Chondrocyte (in vitro differentiated cells): ENCODE measurements at regions not wholly inside any gene's neighbourhood (a gene's known extent, or its start where the extent isn't known, plus 50 kb on each side); places are given as distances from the start of the nearest gene placed in this dataset.

Experiments
- DNase-seq: peaks from one replicate; pipeline ENCODE4 v3.0.0; 2021; ENCODE audit warnings: mixed read lengths, low spot score
- H3K27ac Mint-ChIP-seq: one replicate; pipeline ENCODE4 v1.8.0; 2021; ENCODE audit warnings: mild to moderate bottlenecking, moderate library complexity, mixed read lengths; ENCODE audit not compliant: unreplicated experiment
- H3K27me3 Mint-ChIP-seq: 2 replicates; pipeline ENCODE4 v1.8.0; 2021; ENCODE audit warnings: low read depth, mixed read lengths
- H3K36me3 Mint-ChIP-seq: 2 replicates; pipeline ENCODE4 v1.8.0; 2021; ENCODE audit warnings: low read depth, mixed read lengths
- H3K4me1 Mint-ChIP-seq: 2 replicates; pipeline ENCODE4 v1.8.0; 2021; ENCODE audit warnings: low read depth, mild to moderate bottlenecking, mixed read lengths
- H3K4me3 Mint-ChIP-seq: one replicate; pipeline ENCODE4 v1.8.0; 2021; ENCODE audit warnings: mild to moderate bottlenecking, moderate library complexity, mixed read lengths; ENCODE audit not compliant: unreplicated experiment
- H3K9me3 Mint-ChIP-seq: 2 replicates; pipeline ENCODE4 v1.8.0; 2021; ENCODE audit warnings: low read depth, mixed read lengths
- CTCF ChIP-seq: fragments of 200-600 bp; sonication (generic); IDR thresholded peaks from 2 replicates; pipeline ENCODE4 v1.5.0; 2021; ENCODE audit warnings: antibody characterized with exemption, mild to moderate bottlenecking, moderate library complexity

GRCh38 chr3:74410276-74410941 is 204.1 kb downstream of the CNTN3 start:
- no peak overlapping the region for H3K27ac Mint-ChIP-seq
- no peak overlapping the region for H3K4me3 Mint-ChIP-seq
- no peaks in the 10 kb centered on the region for H3K27me3 Mint-ChIP-seq
- no peak for DNase-seq
- H3K36me3 Mint-ChIP-seq, result no peaks in the 10 kb centered on the region
- H3K9me3 Mint-ChIP-seq, result peaks cover 2% of the 10 kb centered on the region
- H3K4me1 Mint-ChIP-seq, result no peaks in the 10 kb centered on the region
- no peak for TF ChIP-seq CTCF

GRCh38 chr3:74409066-74409465 is 205.4 kb downstream of the CNTN3 start:
- no peak overlapping the region for H3K4me3 Mint-ChIP-seq
- H3K4me1 Mint-ChIP-seq, result no peaks in the 10 kb centered on the region
- no peaks in the 10 kb centered on the region for H3K27me3 Mint-ChIP-seq
- no peak overlapping the region for H3K27ac Mint-ChIP-seq
- peaks cover 2% of the 10 kb centered on the region for H3K9me3 Mint-ChIP-seq
- DNase-seq, result no peak
- no peaks in the 10 kb centered on the region for H3K36me3 Mint-ChIP-seq
- no peak for TF ChIP-seq CTCF

- Mint-ChIP-seq H3K36me3 (no peaks in the 10 kb centered on the region), H3K4me1 (no peaks in the 10 kb centered on the region), H3K27ac (no peak overlapping the region), H3K9me3 (peaks cover 2% of the 10 kb centered on the region), H3K4me3 (no peak overlapping the region), H3K27me3 (no peaks in the 10 kb centered on the region)
- no peak for TF ChIP-seq CTCF
- DNase-seq, result no peak
These were observed 211.2 kb downstream of the CNTN3 start for GRCh38 chr3:74403307-74403706.

GRCh38 chr3:74402821-74403220 is 211.6 kb downstream of the CNTN3 start:
- H3K9me3 Mint-ChIP-seq, result peaks cover 2% of the 10 kb centered on the region
- no peak overlapping the region for H3K4me3 Mint-ChIP-seq

GRCh38 chr3:74393426-74393825 is 221.0 kb downstream of the CNTN3 start:
- no peak for TF ChIP-seq CTCF
- peaks cover 2% of the 10 kb centered on the region for H3K36me3 Mint-ChIP-seq
- peaks cover 3% of the 10 kb centered on the region for H3K4me1 Mint-ChIP-seq
- H3K4me3 Mint-ChIP-seq, result no peak overlapping the region
- DNase-seq, result no peak
- peaks cover 18% of the 10 kb centered on the region for H3K9me3 Mint-ChIP-seq
- no peaks in the 10 kb centered on the region for H3K27me3 Mint-ChIP-seq
- H3K27ac Mint-ChIP-seq, result no peak overlapping the region

More at GRCh38 chr3:74402821-74403220, 211.6 kb downstream of the CNTN3 start:
- DNase-seq, result no peak
- Mint-ChIP-seq H3K27ac (no peak overlapping the region), H3K4me1 (no peaks in the 10 kb centered on the region), H3K36me3 (no peaks in the 10 kb centered on the region), H3K27me3 (no peaks in the 10 kb centered on the region)
- TF ChIP-seq CTCF, result no peak
